CD14-positive monocyte (primary cell): ENCODE measurements at regions not wholly inside any gene's neighbourhood (a gene's known extent, or its start where the extent isn't known, plus 50 kb on each side); places are given as distances from the start of the nearest gene placed in this dataset.

Experiments
- DNase-seq, 3 donors: peaks; one replicate each; pipeline ENCODE4 v3.0.0-alpha.2; 2011 to 2022
- H2AFZ ChIP-seq: 2 replicates; pipeline ENCODE4 v1.6.0; 2012; ENCODE audit warnings: mild to moderate bottlenecking, low read depth, low read length, inconsistent platforms; ENCODE audit not compliant: insufficient read depth, poor library complexity, severe bottlenecking
- H3K27ac ChIP-seq, 2 donors: 1 replicate in 1 of 2; 2 replicates in 1 of 2; pipeline ENCODE4 v1.5.1; 2012 to 2013; ENCODE audit warnings: low read length in 2 of 2, control low read depth in 1 of 2, inconsistent platforms in 1 of 2, low read depth in 1 of 2, mild to moderate bottlenecking in 1 of 2
- H3K27me3 ChIP-seq, 2 donors: one replicate each; pipeline versions ENCODE4 v1.6.0 to v1.6.1; 2011 to 2013; ENCODE audit warnings: low read length in 2 of 2; ENCODE audit not compliant: control insufficient read depth in 2 of 2, insufficient read depth in 2 of 2
- H3K36me3 ChIP-seq, 2 donors: replicated peaks in 1 of 2; 1 replicate in 1 of 2; 2 replicates in 1 of 2; pipeline versions ENCODE4 v1.5.1 to v1.6.1; 2012 to 2013; ENCODE audit warnings: low read length in 2 of 2, control low read depth in 1 of 2, inconsistent platforms in 1 of 2, mild to moderate bottlenecking in 1 of 2; ENCODE audit not compliant: insufficient read depth in 2 of 2, control insufficient read depth in 1 of 2
- H3K4me1 ChIP-seq, 2 donors: 1 replicate in 1 of 2; 2 replicates in 1 of 2; pipeline versions ENCODE4 v1.5.1 to v1.6.1; 2012 to 2013; ENCODE audit warnings: low read length in 2 of 2, control low read depth in 1 of 2, inconsistent platforms in 1 of 2, mild to moderate bottlenecking in 1 of 2, moderate library complexity in 1 of 2; ENCODE audit not compliant: insufficient read depth in 2 of 2, control insufficient read depth in 1 of 2
- H3K4me2 ChIP-seq: replicated peaks from 2 replicates; pipeline ENCODE3; 2012; ENCODE audit warnings: low read length, moderate library complexity, mild to moderate bottlenecking; ENCODE audit not compliant: poor library complexity, severe bottlenecking; ENCODE audit errors: extremely low read depth
- H3K4me3 ChIP-seq, 3 experiments: fragments of 200-600 bp in 1 of 3; sonication (generic) in 1 of 3; replicated peaks in 1 of 3; 1 replicate in 2 of 3; 2 replicates in 1 of 3; pipeline ENCODE4 v1.5.1; 2011 to 2013; ENCODE audit warnings: low read length in 3 of 3, mild to moderate bottlenecking in 3 of 3, control low read depth in 2 of 3, low read depth in 2 of 3, inconsistent platforms in 1 of 3, moderate library complexity in 1 of 3
- H3K79me2 ChIP-seq: 2 replicates; pipeline ENCODE4 v1.6.0; 2012; ENCODE audit warnings: mild to moderate bottlenecking, control low read depth, inconsistent platforms, low read length, moderate library complexity; ENCODE audit not compliant: insufficient read depth
- H3K9ac ChIP-seq: 2 replicates; pipeline ENCODE4 v1.6.0; 2017; ENCODE audit warnings: low read length, mild to moderate bottlenecking; ENCODE audit not compliant: insufficient read depth, poor library complexity, severe bottlenecking
- H3K9me3 ChIP-seq, 2 donors: replicated peaks in 1 of 2; 1 replicate in 1 of 2; 2 replicates in 1 of 2; pipeline versions ENCODE4 v1.5.1 to v1.6.1; 2012 to 2013; ENCODE audit warnings: low read length in 2 of 2, control low read depth in 1 of 2; ENCODE audit not compliant: control insufficient read depth in 1 of 2, insufficient read depth in 1 of 2
- H4K20me1 ChIP-seq: 2 replicates; pipeline ENCODE4 v1.6.0; 2012; ENCODE audit warnings: mild to moderate bottlenecking, low read length, control low read depth, moderate library complexity; ENCODE audit not compliant: insufficient read depth
- H3K27ac Mint-ChIP-seq, 7 donors: one replicate each; pipeline ENCODE4 v1.8.0; 2020; ENCODE audit warnings: mild to moderate bottlenecking in 7 of 7, mixed read lengths in 7 of 7, moderate library complexity in 6 of 7, inconsistent platforms in 2 of 7
- H3K27me3 Mint-ChIP-seq, 3 donors: one replicate each; pipeline ENCODE4 v1.8.0; 2021 to 2022; ENCODE audit warnings: low read depth in 3 of 3, mild to moderate bottlenecking in 3 of 3, mixed read lengths in 3 of 3, moderate library complexity in 3 of 3, inconsistent platforms in 1 of 3
- H3K36me3 Mint-ChIP-seq, 2 donors: one replicate each; pipeline ENCODE4 v1.8.0; 2020; ENCODE audit warnings: mixed read lengths in 2 of 2, inconsistent platforms in 1 of 2, mild to moderate bottlenecking in 1 of 2
- H3K4me1 Mint-ChIP-seq: one replicate; pipeline ENCODE4 v1.8.0; 2020; ENCODE audit warnings: mild to moderate bottlenecking, mixed read lengths
- H3K4me3 Mint-ChIP-seq, 2 donors: one replicate each; pipeline ENCODE4 v1.8.0; 2020; ENCODE audit warnings: mild to moderate bottlenecking in 2 of 2, mixed read lengths in 2 of 2, moderate library complexity in 1 of 2
- H3K9me3 Mint-ChIP-seq, 7 donors: one replicate each; pipeline ENCODE4 v1.8.0; 2020 to 2022; ENCODE audit warnings: mixed read lengths in 7 of 7, mild to moderate bottlenecking in 6 of 7, moderate library complexity in 6 of 7, inconsistent platforms in 2 of 7
- CTCF ChIP-seq: fragments of 200-600 bp; IDR thresholded peaks from one replicate; pipeline ENCODE4 v1.8.0; 2022; ENCODE audit warnings: antibody characterized with exemption, mild to moderate bottlenecking
- WGBS: methylation state at CpG from one replicate; pipeline ENCODE4 v1.1.5; 2013; ENCODE audit warnings: missing lambda C conversion rate; ENCODE audit not compliant: insufficient coverage; 5-methylcytosine and 5-hydroxymethylcytosine counted together
- intact Hi-C, 2 donors: fragments of 100-400 bp; cut with micrococcal nuclease; formaldehyde crosslinking; loops; one replicate each; pipeline versions ENCODE4 v1.15.0 to v1.15.1; 2023

- Histone ChIP-seq H2AFZ (no peak overlapping the region), H4K20me1 (no peaks in the 10 kb centered on the region), H3K4me3 (no peak overlapping the region), H3K9me3 (no peaks in the 10 kb centered on the region), H3K27ac (no peak overlapping the region), H3K4me1 (peaks cover 0 to 13% of the 10 kb centered on the region in 2 donors), H3K79me2 (no peaks in the 10 kb centered on the region), H3K27me3 (no peaks in the 10 kb centered on the region), H3K9ac (no peak overlapping the region), H3K4me2 (no peak overlapping the region), H3K36me3 (no peaks in the 10 kb centered on the region)
- intact Hi-C loops = no loop called here
- no peaks in the 10 kb centered on the region for H3K36me3 Mint-ChIP-seq
- peaks cover 0 to 2% (median 0%) of the 10 kb centered on the region in 7 donors for H3K9me3 Mint-ChIP-seq
- WGBS = 83% methylated on average over 1 of the region's 4 CpGs
- H3K27ac Mint-ChIP-seq = no peak overlapping the region
- DNase-seq = no peak
- H3K4me3 Mint-ChIP-seq = no peak overlapping the region
- H3K4me1 Mint-ChIP-seq = peaks cover 2% of the 10 kb centered on the region
- no peak for TF ChIP-seq CTCF
- peaks cover 2 to 7% (median 4%) of the 10 kb centered on the region in 3 donors for H3K27me3 Mint-ChIP-seq
Observed at GRCh38 chr6:104320896-104321295, 538.8 kb downstream of the HACE1 start.

GRCh38 chr6:104312851-104313250 is 546.9 kb downstream of the HACE1 start:
- no peaks in the 10 kb centered on the region for H3K36me3 Mint-ChIP-seq
- H3K4me1 Mint-ChIP-seq = no peaks in the 10 kb centered on the region
- H3K27ac Mint-ChIP-seq = no peak overlapping the region
- H3K4me2 ChIP-seq = no peak overlapping the region
- H4K20me1 ChIP-seq = no peaks in the 10 kb centered on the region
- H3K4me3 Mint-ChIP-seq = no peak overlapping the region
- H3K36me3 ChIP-seq = no peaks in the 10 kb centered on the region
- H3K9me3 Mint-ChIP-seq = peaks cover 0 to 2% (median 0%) of the 10 kb centered on the region in 7 donors
- no peak overlapping the region for H3K4me3 ChIP-seq
- TF ChIP-seq CTCF = no peak
- H3K79me2 ChIP-seq = no peaks in the 10 kb centered on the region
- peaks cover 0 to 5% (median 1%) of the 10 kb centered on the region in 3 donors for H3K27me3 Mint-ChIP-seq
- no peak for DNase-seq
- no peak overlapping the region for H3K27ac ChIP-seq
- intact Hi-C loops = no loop called here
- H3K27me3 ChIP-seq = no peaks in the 10 kb centered on the region
- no peak overlapping the region for H2AFZ ChIP-seq
- H3K4me1 ChIP-seq = no peaks in the 10 kb centered on the region
- no peak overlapping the region for H3K9ac ChIP-seq
- WGBS = no CpG with 5 or more reads among the region's 3 CpGs
- H3K9me3 ChIP-seq = no peaks in the 10 kb centered on the region
